ENCODE measurements at regions not wholly inside any gene's neighbourhood (a gene's known extent, or its start where the extent isn't known, plus 50 kb on each side); places are given as distances from the start of the nearest gene placed in this dataset.

GRCh38 chr1:195908121-195908520, 700.1 kb downstream of the KCNT2 start:
- H3K36me3 ChIP-seq, result no peaks in the 10 kb centered on the region
- H3K4me3 ChIP-seq, result no peak overlapping the region
- ATAC-seq (ENCODE audit: insufficient number of reproducible peaks, low FRiP score, low read depth), result no peak
- DNase-seq (ENCODE audit: low spot score), result no peak
- TF ChIP-seq CTCF (IDR thresholded peaks at IDR 0.05), result no peak
- no peaks in the 10 kb centered on the region for H3K4me1 ChIP-seq (ENCODE audit: control insufficient read depth in 1 of 2, low read depth in 2 of 2)
- H3K27ac ChIP-seq, result no peak overlapping the region
- no peaks in the 10 kb centered on the region for H3K27me3 ChIP-seq (replicated peaks; ENCODE audit: insufficient read depth)
- no peaks in the 10 kb centered on the region for H3K9me3 ChIP-seq

- Histone ChIP-seq H3K36me3 (no peaks in the 10 kb centered on the region), H3K4me3 (no peak overlapping the region)
- no peak for TF ChIP-seq CTCF (IDR thresholded peaks at IDR 0.05)
Measured at GRCh38 chr1:195903203-195903602, 705.0 kb downstream of the KCNT2 start.

DNA sequence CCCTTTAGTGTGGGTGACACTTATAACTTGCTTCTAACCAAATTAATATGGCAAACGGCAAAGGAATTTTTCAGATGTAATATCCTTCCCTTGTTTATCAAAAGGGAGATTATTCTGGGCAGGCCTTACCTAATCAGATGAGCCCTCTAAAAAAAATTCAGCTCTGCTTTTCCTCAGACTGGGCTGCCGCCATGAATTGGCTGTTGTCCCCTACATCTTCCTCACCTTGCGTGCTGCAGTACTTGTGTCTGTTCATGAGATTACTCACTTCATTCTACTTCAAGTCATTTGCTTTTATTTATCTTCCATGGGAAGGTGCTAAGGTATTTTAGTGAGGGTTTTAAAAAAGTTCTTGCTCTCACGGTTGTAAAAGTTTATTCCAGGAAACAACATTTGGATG, 705.5 kb downstream of the KCNT2 start:
- Histone ChIP-seq H3K4me3 (no peak overlapping the region), H3K9me3 (no peaks in the 10 kb centered on the region), H3K27ac (no peak overlapping the region), H3K36me3 (no peaks in the 10 kb centered on the region), H3K4me1 (ENCODE audit: control insufficient read depth in 1 of 2, low read depth in 2 of 2) (no peaks in the 10 kb centered on the region), H3K27me3 (replicated peaks; ENCODE audit: insufficient read depth) (no peaks in the 10 kb centered on the region)
- DNase-seq (ENCODE audit: low spot score), result no peak
- ATAC-seq (ENCODE audit: insufficient number of reproducible peaks, low FRiP score, low read depth), result no peak
- no peak for TF ChIP-seq CTCF (IDR thresholded peaks at IDR 0.05)

More at GRCh38 chr1:195903203-195903602, 705.0 kb downstream of the KCNT2 start:
- DNase-seq (ENCODE audit: low spot score) (no peak), ATAC-seq (ENCODE audit: insufficient number of reproducible peaks, low FRiP score, low read depth) (no peak)
- no peaks in the 10 kb centered on the region for H3K4me1 ChIP-seq (ENCODE audit: control insufficient read depth in 1 of 2, low read depth in 2 of 2)
- no peak overlapping the region for H3K27ac ChIP-seq
- no peaks in the 10 kb centered on the region for H3K27me3 ChIP-seq (replicated peaks; ENCODE audit: insufficient read depth)
- H3K9me3 ChIP-seq, result no peaks in the 10 kb centered on the region

- H3K27ac ChIP-seq, result no peak overlapping the region
- no peak for TF ChIP-seq CTCF (IDR thresholded peaks at IDR 0.05)
- no peak for ATAC-seq (ENCODE audit: insufficient number of reproducible peaks, low FRiP score, low read depth)
- H3K27me3 ChIP-seq (replicated peaks; ENCODE audit: insufficient read depth), result no peaks in the 10 kb centered on the region
- H3K9me3 ChIP-seq, result no peaks in the 10 kb centered on the region
- no peak overlapping the region for H3K4me3 ChIP-seq
- no peak for DNase-seq (ENCODE audit: low spot score)
- H3K36me3 ChIP-seq, result no peaks in the 10 kb centered on the region
- peaks cover under 1 to 6% of the 10 kb centered on the region in 2 donors for H3K4me1 ChIP-seq (ENCODE audit: control insufficient read depth in 1 of 2, low read depth in 2 of 2)
Measured at GRCh38 chr1:195899762-195900352, 708.4 kb downstream of the KCNT2 start.

DNA sequence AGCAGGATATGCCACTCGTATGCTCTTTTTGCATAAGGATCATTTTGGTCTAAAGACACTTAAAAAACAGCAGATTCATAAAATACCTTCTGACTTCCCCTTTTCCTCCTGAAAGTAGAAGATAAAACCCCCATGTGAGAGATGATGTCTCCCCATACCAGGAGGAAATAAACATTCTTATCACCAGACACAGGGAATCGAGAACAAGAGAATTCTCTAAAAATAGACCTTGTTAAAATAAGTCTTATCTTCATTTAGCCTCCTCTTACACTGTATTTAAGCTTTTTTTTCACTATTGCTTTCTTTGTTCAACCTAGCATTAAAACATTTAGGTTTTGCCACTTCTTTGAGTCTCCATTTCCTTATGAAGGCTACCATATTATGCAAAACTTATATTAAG, 709.3 kb downstream of the KCNT2 start:
- no peaks in the 10 kb centered on the region for H3K9me3 ChIP-seq
- H3K36me3 ChIP-seq, result no peaks in the 10 kb centered on the region
- H3K4me3 ChIP-seq, result no peak overlapping the region
- peaks cover 7 to 15% of the 10 kb centered on the region in 2 donors for H3K4me1 ChIP-seq (ENCODE audit: control insufficient read depth in 1 of 2, low read depth in 2 of 2)
- no peak overlapping the region for H3K27ac ChIP-seq
- H3K27me3 ChIP-seq (replicated peaks; ENCODE audit: insufficient read depth), result no peaks in the 10 kb centered on the region
- ATAC-seq (ENCODE audit: insufficient number of reproducible peaks, low FRiP score, low read depth), result no peak
- no peak for TF ChIP-seq CTCF (IDR thresholded peaks at IDR 0.05)
- DNase-seq (ENCODE audit: low spot score), result no peak
